ENCODE measurements at regions not wholly inside any gene's neighbourhood (a gene's known extent, or its start where the extent isn't known, plus 50 kb on each side); places are given as distances from the start of the nearest gene placed in this dataset.
"Not testable (repeated sequence)": the region's sequence is repeated elsewhere in the genome, so short reads cannot be mapped to it uniquely, and the experiment has no call there.

DNA sequence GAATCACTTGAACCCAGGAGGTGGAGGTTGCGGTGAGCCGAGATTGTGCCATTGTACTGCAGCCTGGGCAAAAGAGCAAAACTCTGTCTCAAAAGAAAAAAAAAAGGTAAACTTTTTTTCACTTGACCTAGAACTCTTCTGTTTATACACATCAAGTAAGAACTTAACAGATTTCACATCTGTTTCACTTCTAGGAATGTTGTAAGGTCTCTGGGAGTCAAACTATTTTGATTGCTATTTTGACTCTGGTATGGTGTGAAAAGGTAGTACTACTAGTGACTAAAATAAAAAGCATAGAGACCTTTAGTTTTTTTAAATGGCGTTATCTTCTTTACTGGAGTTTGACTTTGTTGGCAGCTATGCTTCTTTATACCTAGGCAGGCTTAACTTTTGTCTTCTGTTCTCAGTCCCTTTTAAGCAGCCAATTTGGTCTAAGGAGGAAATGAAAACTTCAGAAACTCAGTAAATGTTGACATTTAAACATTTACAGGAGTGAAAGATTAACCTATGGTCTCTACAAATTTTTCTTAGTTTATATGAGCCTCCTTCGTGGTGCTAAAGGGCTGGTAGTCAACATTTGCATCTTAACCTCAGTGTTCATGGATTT is 84.7 kb downstream of the METTL2B start:
- peak; percentile 10 for DNase-seq
- ATAC-seq (ENCODE audit: poor library complexity); intact Hi-C loops (cut with DNase I): not testable (repeated sequence)

DNA sequence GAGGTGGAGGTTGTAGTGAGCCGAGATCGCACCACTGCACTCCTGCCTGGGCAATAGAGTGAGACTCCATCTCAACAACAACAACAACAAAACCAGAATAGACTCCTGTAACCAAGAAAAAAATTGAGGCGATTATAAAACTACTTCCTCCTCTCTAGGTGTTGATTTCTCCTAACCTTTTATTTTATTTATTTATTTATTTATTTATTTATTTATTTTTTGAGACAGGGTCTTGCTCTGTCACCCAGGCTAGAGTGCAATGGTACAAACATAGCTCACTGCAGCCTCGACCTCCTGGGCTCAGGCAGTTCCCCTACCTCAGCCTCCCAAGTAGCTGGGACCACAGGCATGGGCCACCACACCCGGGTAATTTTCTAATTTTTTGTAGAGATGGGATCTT is 86.2 kb downstream of the METTL2B start:
- ATAC-seq (ENCODE audit: poor library complexity); intact Hi-C loops (cut with DNase I); DNase-seq: not testable (repeated sequence)

DNA sequence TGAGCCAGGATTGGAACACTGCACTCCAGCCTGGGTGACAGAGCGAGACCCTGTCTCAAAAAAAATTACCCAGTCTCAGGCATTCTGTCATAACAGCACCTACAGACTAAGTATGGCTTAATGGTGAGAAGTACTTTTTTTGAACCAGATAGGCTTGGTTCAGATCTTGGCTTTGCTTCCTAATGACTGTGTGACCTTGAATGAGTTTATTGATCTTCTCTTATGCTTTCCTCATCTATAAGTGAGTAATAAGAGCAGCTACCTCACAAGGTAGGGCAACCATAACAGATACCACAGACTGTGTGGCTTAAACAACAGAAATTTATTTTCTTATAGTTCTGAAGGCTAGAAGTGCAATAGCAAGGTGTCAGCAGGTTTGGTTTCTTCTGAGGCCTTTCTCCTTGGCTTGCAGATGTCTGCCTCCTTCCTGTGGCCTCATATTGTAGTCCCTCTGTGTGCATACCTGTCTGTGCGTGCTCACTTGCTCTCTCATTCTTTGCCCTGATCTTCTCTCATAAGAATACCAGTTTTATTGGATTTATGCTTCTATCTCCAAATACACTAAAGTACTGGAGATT is 87.7 kb downstream of the METTL2B start:
- intact Hi-C loops (cut with DNase I); DNase-seq: not testable (repeated sequence)

DNA sequence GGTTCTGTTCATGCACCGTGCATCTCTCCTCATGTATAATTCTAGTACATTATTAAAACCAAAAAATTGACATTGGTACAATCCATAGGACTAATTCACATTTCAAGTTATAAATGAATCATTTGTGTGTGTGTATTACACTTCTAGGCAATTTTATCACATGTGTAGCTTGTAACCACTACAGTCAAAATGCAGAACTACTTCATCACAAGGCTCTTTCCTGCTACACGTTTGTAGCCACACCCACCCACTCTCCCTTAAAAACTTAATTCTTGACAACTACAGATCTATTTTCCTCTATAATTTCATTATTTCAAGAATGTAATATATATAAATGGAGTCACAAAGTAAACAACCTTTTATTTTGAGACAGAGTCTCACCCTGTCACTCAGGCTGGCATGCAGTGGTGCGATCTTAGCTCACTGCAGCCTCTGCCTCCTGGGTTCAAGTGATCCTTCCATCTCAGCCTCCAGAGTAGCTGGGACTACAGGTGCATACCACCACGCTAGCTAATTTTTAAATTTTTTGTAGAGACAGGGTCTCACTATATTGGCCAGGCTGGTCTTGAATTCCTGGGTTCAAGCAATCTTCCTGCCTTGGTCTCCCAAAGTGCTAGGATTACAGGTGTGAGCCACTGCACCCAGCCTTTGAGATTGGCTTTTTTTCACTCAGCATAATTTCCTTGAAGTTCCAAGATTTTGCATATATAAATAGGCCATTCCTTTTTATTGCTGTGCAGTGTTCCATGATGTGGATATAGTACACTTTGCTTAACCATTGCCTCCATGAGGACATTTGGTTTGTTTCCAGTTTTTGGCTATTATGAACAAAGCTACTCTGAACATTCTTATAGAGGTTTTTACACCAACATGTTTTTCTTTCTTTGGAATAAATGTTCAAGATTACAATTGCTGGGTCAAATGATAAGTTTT is 88.7 kb downstream of the METTL2B start:
- ATAC-seq (ENCODE audit: poor library complexity); DNase-seq; intact Hi-C loops (cut with DNase I): not testable (repeated sequence)

More for the DNA sequence above, 87.7 kb downstream of the METTL2B start:
- ATAC-seq (ENCODE audit: poor library complexity), result not testable (repeated sequence)

DNA sequence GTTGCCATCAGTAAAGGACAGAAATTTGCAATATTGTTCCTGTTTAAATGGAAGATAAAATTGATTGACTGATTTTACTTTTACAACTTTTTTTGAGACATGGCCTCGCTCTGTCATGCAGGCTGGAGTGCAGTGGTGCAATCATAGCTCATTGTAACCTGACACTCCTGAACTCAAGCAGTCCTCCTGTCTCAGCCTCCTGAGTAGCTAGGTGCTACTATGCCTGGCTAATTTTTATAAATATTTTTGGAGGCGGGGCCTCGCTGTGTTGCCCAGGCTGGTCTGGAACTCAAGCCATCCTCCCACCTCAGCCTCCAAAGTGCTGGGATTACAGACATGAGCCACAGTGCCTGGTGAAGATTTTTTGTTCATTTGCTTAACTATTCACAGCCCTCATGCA is 96.8 kb upstream of the GARIN1A start:
- DNase-seq; intact Hi-C loops (cut with DNase I): not testable (repeated sequence)
- ATAC-seq (ENCODE audit: poor library complexity), result peak; percentile 30

DNA sequence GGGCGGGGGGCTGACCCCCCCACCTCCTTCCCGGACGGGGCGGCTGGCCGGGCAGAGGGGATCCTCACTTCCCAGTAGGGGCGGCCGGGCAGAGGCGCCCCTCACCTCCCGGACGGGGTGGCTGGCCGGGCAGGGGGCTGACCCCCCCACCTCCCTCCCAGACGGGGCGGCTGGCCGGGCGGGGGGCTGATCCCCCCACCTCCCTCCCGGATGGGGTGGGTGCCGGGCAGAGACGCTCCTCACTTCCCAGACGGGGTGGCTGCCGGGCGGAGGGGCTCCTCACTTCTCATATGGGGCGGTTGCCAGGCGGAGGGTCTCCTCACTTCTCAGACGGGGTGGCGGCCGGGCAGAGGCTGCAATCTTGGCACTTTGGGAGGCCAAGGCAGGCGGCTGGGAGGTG is 95.1 kb upstream of the GARIN1A start:
- ATAC-seq (ENCODE audit: poor library complexity); DNase-seq; intact Hi-C loops (cut with DNase I): not testable (repeated sequence)

DNA sequence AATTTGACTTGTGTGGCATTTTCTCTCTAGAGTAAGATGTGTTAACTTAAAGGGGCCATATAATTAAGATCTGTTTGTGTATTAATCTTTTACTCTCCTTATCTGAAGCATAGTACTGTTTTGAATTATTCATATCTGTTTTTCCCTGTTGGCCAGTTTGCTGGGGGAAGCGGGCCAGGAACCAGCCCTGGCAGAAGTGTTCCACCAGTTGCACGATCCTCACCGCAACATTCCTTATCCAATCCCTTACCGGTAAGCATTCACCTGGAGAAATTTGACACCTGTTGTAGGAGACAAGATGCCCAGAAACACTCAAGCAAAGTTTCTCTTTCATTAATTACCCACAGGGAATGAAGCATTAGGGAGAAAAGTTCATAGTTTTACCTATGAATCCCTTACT is 92.2 kb upstream of the GARIN1A start:
- ATAC-seq (ENCODE audit: poor library complexity); DNase-seq; intact Hi-C loops (cut with DNase I): not testable (repeated sequence)

DNA sequence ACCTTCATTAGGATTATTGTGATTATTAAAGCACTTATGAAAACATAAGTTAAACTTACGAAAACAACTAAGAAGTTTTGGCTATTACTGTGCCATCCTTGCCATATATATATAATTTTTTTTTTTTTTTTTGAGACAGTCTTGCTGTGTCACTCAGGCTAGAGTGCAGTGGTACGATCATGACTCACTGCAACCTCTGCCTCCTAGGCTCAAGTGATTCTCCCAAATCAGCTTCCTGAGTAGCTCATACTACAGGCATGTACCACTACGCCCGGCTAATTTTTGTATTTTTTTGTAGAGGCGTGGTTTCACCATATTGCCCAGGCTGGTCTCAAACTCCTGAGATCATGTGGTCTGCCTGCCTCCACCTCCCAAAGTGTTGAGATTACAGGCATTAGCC is 91.0 kb upstream of the GARIN1A start:
- ATAC-seq (ENCODE audit: poor library complexity); intact Hi-C loops (cut with DNase I); DNase-seq: not testable (repeated sequence)

DNA sequence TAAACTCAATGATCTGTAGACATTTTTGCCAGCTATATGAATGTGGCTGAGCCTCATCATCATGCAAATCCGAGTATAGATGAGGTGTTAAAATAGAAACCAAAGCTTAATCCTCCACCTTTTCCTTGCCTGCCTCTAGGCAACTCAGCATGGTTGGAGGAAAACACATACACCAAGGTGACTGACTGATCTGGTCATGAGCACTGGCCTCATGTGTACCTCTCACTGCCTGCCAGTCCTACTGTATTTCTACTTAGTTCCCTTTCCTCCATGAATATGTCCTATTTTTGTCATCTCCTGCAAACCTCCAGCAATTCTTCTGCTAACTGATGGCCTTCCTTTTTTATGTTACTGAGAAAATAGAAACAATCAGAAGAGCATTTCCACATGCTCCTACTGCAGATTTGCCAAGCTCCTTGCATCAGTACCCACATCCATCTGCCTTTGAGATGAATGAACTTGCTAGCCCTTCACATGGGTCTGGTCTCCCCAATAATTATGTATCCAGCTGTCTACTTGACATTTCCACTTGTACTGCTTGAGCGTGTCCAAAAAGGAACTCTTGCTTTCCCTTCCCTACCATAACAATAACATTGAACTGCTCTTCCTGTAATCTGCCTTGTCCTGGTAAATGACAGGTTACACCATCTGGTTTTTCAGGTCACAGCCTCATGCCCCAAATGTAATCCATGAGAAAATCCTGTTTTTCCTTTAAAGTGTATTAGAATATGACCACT is 90.1 kb upstream of the GARIN1A start:
- intact Hi-C loops (cut with DNase I); ATAC-seq (ENCODE audit: poor library complexity); DNase-seq: not testable (repeated sequence)

DNA sequence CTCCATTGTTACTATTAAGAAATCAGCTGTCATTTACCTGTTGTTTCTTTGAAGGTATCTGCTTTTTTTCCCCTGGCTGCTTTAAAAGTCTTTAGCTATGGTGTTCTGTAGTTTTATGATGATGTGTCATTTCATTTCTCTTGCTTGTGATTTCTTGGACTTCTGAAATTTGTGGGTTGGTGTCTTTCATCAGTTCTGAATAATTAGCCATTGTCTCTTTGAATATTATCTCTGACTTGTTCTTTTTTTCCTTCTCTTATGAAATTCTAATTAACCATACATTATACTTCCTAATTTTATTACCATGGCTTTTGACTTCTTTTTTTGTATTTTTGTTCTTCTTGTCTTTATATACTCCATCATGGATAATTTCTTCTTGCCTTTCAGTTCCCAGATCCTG is 85.4 kb upstream of the GARIN1A start:
- DNase-seq; ATAC-seq (ENCODE audit: poor library complexity); intact Hi-C loops (cut with DNase I): not testable (repeated sequence)

DNA sequence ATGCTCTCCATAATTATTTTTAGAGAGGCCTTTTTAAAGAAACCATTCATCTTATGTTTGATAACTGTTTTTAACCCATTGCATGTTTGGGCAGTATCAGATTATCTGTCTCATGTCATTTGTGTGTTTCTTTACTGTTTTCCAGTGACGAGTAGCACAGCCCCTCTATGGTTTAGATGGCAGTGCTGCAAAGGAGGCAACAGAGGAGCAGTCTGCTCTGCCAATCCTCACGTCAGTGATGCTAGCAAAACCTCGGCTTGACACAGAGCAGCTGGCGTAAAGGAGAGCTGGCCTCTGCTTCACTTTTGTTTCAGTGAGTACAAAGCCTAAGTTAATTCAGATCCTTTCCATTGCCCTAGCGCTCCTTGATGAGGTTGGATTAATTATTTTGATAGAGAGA is 80.4 kb upstream of the GARIN1A start:
- ATAC-seq (ENCODE audit: poor library complexity), result peak; percentile 31
- DNase-seq, result no peak
- intact Hi-C loops (cut with DNase I), result no loop called here

DNA sequence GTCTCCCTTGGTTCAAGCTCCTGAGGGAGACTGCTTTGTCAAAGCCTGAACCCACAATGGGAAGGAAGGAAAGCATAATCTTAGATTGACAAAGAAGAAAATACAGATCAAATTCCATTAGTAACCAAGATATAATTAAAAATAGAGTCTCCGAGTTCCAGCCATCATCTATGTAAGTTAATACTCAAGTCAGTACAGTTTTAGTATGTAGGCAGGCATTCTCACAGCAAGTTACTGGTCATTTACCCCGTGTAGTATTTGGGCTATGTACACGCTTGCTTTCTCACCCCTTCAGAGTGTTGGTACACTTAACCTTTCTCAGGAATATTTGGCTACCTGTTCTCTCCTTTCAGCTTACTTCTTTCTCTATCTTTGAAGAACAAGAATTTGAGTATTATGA is 79.9 kb upstream of the GARIN1A start:
- ATAC-seq (ENCODE audit: poor library complexity); intact Hi-C loops (cut with DNase I); DNase-seq: not testable (repeated sequence)

DNA sequence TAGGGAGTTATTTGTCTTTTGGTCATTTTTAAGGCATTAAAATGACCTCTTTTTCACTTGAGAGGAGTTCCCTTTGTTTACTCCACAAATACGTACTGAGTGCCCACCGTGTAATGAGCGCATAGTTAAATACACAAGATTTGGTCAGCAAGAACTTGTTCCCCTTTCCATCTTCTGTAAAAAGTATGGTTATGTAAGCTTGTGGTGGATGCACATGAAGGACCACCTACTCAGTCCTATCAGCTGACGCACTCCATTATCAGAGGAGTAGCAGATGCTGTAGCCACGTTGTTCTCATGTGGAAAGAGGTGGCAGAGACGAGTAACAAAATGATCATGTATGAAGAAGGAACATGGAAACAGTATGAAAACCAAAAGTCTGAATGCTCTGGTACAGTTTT is 78.0 kb upstream of the GARIN1A start:
- intact Hi-C loops (cut with DNase I); ATAC-seq (ENCODE audit: poor library complexity): not testable (repeated sequence)

DNA sequence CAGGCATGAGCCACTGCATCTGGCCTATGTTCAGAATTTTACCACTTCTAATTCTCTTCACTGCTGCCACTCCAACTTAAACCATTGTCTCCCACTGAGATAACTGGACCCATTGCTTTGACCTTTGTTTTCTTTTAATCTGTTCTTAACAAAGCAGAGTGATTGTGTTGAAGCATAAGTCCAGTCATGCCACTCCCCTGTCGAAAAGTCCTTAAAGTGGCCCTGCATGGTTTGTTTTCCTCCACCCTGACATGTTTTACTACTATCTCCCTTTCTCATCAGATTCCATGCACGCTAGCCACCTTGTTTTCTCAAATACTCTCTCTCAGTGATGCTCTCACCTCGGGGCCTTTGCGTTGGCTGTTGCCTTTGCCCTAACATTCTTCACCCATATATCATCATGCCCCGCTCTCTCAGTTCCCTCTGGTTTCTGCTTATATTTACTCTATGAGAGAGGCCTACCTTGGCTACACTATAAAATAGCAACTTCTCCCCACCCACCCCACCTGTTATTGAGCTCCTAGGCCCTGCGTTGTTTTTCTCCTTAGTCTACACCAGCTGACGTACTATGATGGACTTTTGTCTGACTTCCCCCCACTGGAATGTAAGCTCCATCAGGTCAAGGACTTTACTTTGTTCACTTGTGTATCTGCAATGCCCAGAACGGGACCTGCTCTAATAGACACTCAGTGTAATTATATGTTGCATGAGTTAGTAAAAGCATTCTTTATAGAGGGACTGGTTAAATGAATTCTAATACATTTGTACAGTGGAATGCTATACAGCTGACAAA is 75.6 kb upstream of the GARIN1A start:
- ATAC-seq (ENCODE audit: poor library complexity); intact Hi-C loops (cut with DNase I); DNase-seq: not testable (repeated sequence)

More for the DNA sequence above, 78.0 kb upstream of the GARIN1A start:
- DNase-seq, result not testable (repeated sequence)

DNA sequence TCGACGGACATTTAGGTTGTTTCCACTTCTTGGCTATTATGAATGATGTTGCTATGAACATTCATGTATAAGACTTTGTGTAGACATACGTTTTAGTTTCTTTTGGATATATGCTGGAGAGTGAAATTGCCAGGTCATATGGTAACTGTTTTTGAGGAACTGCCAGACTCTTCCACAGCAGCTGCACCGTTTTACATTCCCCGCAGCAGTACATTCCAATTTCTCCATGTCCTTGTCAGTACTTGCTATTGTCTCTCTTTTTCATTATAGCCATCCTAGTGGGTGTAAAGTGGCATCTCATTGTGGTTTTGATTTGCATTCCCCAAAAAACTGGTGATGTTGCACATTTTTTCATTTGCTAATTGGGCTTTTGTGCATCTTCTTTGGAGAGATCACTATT is 73.1 kb upstream of the GARIN1A start:
- ATAC-seq (ENCODE audit: poor library complexity); DNase-seq; intact Hi-C loops (cut with DNase I): not testable (repeated sequence)

DNA sequence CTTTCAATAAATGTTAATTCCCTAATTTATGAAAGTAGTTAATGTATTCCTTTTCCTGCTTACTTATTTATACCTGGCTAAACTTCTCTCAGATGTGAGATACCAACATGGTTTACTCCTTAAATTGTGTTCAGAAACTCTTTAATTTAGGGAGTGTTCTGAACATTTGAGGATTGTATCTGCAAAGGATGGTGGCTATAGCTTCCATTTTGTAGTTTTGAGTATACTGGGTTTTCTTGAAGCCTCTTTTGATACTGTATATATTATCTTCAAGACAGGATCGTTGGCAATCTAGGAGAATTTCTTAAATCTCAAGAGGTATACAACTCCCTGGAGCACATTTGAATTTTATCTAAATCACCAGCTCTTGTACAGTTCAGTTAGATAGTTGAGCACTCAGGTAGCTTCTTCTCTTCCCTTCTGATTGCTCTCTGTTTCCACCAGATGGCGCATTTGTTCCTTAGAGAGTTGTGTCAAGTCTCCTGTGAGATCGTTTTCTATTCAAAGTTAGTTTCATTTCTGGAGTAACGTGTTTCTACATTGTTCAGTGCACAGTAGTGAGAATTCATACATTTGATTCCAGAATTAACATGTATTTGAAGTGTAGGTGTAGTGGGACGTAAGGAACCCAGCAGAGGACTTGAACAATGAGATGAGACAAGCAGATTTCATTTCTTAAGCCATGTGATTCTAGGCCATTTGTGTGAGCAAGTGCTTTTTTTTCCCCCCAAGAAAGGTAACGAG is 63.2 kb upstream of the GARIN1A start:
- intact Hi-C loops (cut with DNase I), result loop anchor here (5.0 kb wide), 1 partner anchor 273 kb away; no protein-coding TSS in a partner anchor
- peak; percentile 82 for ATAC-seq (ENCODE audit: poor library complexity)
- DNase-seq, result not testable (repeated sequence)

DNA sequence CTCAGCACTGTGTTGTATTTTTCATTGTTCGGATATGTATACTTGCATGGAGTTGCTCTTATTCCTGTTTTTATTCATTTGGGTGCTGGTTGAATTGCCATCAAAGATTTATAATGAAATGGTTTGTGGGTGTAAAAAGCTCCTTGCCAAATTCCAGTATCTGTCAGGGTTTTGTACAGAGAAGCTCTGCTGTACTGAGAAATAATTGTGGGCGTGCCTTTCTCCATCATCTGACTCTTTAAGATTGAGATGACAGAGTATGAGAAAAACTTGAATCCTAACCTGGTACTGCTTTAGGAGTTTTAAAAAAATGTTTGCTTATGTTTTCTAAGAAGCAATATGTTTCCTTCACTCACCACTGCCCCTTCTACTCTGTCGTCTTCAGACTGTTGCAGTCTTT is 58.7 kb upstream of the GARIN1A start:
- intact Hi-C loops (cut with DNase I); ATAC-seq (ENCODE audit: poor library complexity); DNase-seq: not testable (repeated sequence)
